PC-9 (cell line): ENCODE measurements at regions not wholly inside any gene's neighbourhood (a gene's known extent, or its start where the extent isn't known, plus 50 kb on each side); places are given as distances from the start of the nearest gene placed in this dataset.
"Not testable (repeated sequence)": the region's sequence is repeated elsewhere in the genome, so short reads cannot be mapped to it uniquely, and the experiment has no call there.

Source experiments
- BruUV-seq: library from RNA; stranded (reverse); fragments of 400-500 nt; replicated peaks from 2 replicates; lab custom pipeline; 2021; lab: Mats Ljungman, UMichigan
- CTCF ChIA-PET: fragments of 300-600 bp; sonication (Branson Sonifier 250); formaldehyde crosslinking; loops from one replicate; lab custom pipeline; 2022; ENCODE audit warnings: antibody characterized with exemption; lab: Charles Lee
- POLR2A ChIA-PET: fragments of 300-600 bp; sonication (Branson Sonifier 250); formaldehyde crosslinking; loops from one replicate; lab custom pipeline; 2022; ENCODE audit warnings: antibody characterized with exemption; ENCODE audit not compliant: unreplicated experiment; lab: Charles Lee
- DNase-seq, 2 experiments: peaks; one replicate each; pipeline versions ENCODE4 v3.0.0 to v3.0.0-alpha.2; 2015 to 2022; ENCODE audit warnings: mixed read lengths in 1 of 2
- H2AFZ ChIP-seq: fragments of 200-600 bp; sonication (generic); 2 replicates; pipeline ENCODE4 v1.8.1; 2017; ENCODE audit warnings: antibody characterized with exemption
- H3F3A ChIP-seq: fragments of 200-600 bp; sonication (generic); 2 replicates; pipeline ENCODE4 v1.8.1; 2017; ENCODE audit warnings: antibody characterized with exemption, mild to moderate bottlenecking, low read depth; ENCODE audit not compliant: insufficient read depth
- H3K27ac ChIP-seq: fragments of 200-600 bp; sonication (generic); 2 replicates; pipeline ENCODE4 v1.6.1; 2016; ENCODE audit warnings: mixed run types
- H3K27me3 ChIP-seq: fragments of 200-600 bp; sonication (generic); 2 replicates; pipeline ENCODE4 v1.6.1; 2016; ENCODE audit warnings: low read depth, mixed run types; ENCODE audit not compliant: insufficient read depth
- H3K36me3 ChIP-seq: fragments of 200-600 bp; sonication (generic); 2 replicates; pipeline ENCODE4 v1.6.1; 2016; ENCODE audit warnings: low read depth, mixed run types
- H3K4me1 ChIP-seq: fragments of 200-600 bp; sonication (generic); replicated peaks from 2 replicates; pipeline ENCODE4 v1.6.1; 2016; ENCODE audit warnings: mixed run types; ENCODE audit not compliant: insufficient read depth
- H3K4me2 ChIP-seq: fragments of 200-600 bp; sonication (generic); 2 replicates; pipeline ENCODE4 v1.6.1; 2017; ENCODE audit warnings: mixed run types
- H3K4me3 ChIP-seq: fragments of 200-600 bp; sonication (generic); 2 replicates; pipeline ENCODE4 v1.6.1; 2016; ENCODE audit warnings: mixed run types
- H3K79me2 ChIP-seq: fragments of 200-600 bp; sonication (generic); 2 replicates; pipeline ENCODE4 v1.6.1; 2017; ENCODE audit warnings: low read depth, mixed run types
- H3K9me2 ChIP-seq: fragments of 200-600 bp; sonication (generic); 2 replicates; pipeline ENCODE4 v1.8.1; 2017; ENCODE audit warnings: mild to moderate bottlenecking; ENCODE audit not compliant: insufficient read depth
- H3K9me3 ChIP-seq: fragments of 200-600 bp; sonication (generic); 2 replicates; pipeline ENCODE4 v1.8.1; 2016; ENCODE audit warnings: low read depth; ENCODE audit not compliant: insufficient read depth
- H4K20me1 ChIP-seq: fragments of 200-600 bp; sonication (generic); 2 replicates; pipeline ENCODE4 v1.8.1; 2017; ENCODE audit not compliant: insufficient read depth
- EZH2 ChIP-seq: fragments of 200-600 bp; sonication (generic); IDR thresholded peaks from 2 replicates; pipeline ENCODE4 v1.8.0; 2017; ENCODE audit warnings: antibody characterized with exemption, low read depth
- intact Hi-C: fragments of 100-400 bp; cut with micrococcal nuclease; formaldehyde crosslinking; loops from one replicate; pipeline ENCODE4 v1.10.0; 2022; ENCODE audit not compliant: unreplicated experiment
- TF ChIP-seq, protein P1 (sequence below): fragments of 200-600 bp; sonication (generic); conservative IDR thresholded peaks from 2 replicates; pipeline ENCODE4 v1.6.1; 2017; ENCODE audit warnings: mixed run types, antibody characterized with exemption, mild to moderate bottlenecking, moderate library complexity

DNA sequence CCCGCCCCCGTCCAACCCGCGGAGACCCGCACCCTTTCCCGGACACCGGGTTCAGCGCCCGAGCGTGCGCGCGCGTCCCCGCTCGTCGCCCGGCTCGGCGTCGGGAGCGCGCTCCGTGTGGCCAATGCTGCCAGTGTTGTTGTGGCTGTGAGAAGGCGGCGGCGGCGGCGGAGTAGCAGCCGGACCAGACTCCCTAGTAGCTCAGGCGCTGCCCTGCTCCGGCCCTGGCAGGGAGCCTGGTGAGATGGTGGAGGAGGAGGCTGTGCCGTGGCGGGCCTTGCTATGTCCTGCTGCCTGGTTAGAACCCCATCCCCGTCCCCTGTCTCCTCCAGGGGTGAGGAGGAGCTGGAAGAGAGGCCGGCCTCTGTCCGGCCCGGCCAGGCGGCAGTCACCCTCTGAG is 553.2 kb downstream of the TUBA3C start:
- intact Hi-C loops: no loop called here
- CTCF ChIA-PET: no interaction called here

DNA sequence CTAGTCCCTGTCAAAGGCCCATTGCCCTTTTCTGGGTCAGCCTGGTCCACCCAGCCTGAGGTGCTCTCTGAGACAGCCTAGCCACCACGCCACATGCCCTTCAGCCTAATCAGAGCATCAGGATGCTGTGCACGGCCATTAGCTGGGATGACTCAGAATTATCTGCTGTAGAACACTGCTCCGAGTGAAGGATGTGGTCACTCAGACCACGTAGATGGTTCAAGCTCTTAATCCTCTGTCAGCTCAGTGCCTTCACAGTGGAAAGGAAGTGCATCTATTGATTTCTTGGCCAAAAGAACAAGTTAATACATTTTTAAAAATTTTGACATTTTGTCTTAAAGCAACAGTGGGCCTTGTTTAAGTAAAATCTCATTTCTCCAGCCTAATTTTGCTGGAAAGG is 557.6 kb downstream of the TUBA3C start:
- H3K79me2 ChIP-seq, intact Hi-C loops, H2AFZ ChIP-seq, CTCF ChIA-PET, H3F3A ChIP-seq, H3K4me3 ChIP-seq, DNase-seq, H3K9me2 ChIP-seq, H3K4me2 ChIP-seq, BruUV-seq, H3K27me3 ChIP-seq, H3K9me3 ChIP-seq, H3K27ac ChIP-seq, H4K20me1 ChIP-seq, H3K4me1 ChIP-seq, H3K36me3 ChIP-seq, POLR2A ChIA-PET: not testable (repeated sequence)

More for the DNA sequence above, 553.2 kb downstream of the TUBA3C start:
- Histone ChIP-seq H3K36me3 (no peaks in the 10 kb centered on the region), H3K4me1 (no peaks in the 10 kb centered on the region), H3K9me2 (no peaks in the 10 kb centered on the region), H2AFZ (no peak overlapping the region), H3K79me2 (no peaks in the 10 kb centered on the region), H4K20me1 (no peaks in the 10 kb centered on the region), H3K27me3 (no peaks in the 10 kb centered on the region), H3F3A (no peaks in the 10 kb centered on the region), H3K4me3 (no peak overlapping the region), H3K4me2 (no peak overlapping the region), H3K27ac (no peak overlapping the region), H3K9me3 (no peaks in the 10 kb centered on the region)
- TF ChIP-seq EZH2: no peak
- TF ChIP-seq, protein P1, sequence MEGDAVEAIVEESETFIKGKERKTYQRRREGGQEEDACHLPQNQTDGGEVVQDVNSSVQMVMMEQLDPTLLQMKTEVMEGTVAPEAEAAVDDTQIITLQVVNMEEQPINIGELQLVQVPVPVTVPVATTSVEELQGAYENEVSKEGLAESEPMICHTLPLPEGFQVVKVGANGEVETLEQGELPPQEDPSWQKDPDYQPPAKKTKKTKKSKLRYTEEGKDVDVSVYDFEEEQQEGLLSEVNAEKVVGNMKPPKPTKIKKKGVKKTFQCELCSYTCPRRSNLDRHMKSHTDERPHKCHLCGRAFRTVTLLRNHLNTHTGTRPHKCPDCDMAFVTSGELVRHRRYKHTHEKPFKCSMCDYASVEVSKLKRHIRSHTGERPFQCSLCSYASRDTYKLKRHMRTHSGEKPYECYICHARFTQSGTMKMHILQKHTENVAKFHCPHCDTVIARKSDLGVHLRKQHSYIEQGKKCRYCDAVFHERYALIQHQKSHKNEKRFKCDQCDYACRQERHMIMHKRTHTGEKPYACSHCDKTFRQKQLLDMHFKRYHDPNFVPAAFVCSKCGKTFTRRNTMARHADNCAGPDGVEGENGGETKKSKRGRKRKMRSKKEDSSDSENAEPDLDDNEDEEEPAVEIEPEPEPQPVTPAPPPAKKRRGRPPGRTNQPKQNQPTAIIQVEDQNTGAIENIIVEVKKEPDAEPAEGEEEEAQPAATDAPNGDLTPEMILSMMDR: no peak
- BruUV-seq: no TSS peak
- DNase-seq: no peak
- POLR2A ChIA-PET: no interaction called here

DNA sequence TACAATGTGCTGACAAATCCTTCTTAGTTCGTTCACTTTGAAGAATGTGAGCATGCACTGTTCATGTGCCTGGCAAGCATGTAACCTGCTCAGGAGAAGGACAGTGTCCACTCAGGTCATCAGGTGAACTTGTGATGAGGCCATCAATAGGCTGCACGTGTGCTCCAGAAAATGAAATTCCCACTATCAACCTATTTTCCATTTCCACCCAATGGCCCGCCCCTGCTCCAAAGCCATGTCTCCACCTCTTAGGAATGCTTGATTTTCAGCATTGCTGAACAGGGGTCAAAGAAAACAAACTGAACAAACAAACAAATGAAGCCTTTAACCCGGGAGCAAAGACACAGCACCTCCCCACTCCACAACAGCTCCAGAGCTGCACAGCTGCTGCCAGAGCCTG is 563.2 kb downstream of the TUBA3C start:
- H2AFZ ChIP-seq, H3K36me3 ChIP-seq, DNase-seq, H3F3A ChIP-seq, POLR2A ChIA-PET, H3K4me2 ChIP-seq, H4K20me1 ChIP-seq, H3K4me3 ChIP-seq, H3K9me3 ChIP-seq, H3K9me2 ChIP-seq, H3K4me1 ChIP-seq, H3K79me2 ChIP-seq, H3K27me3 ChIP-seq, BruUV-seq, intact Hi-C loops, CTCF ChIA-PET, H3K27ac ChIP-seq: not testable (repeated sequence)

DNA sequence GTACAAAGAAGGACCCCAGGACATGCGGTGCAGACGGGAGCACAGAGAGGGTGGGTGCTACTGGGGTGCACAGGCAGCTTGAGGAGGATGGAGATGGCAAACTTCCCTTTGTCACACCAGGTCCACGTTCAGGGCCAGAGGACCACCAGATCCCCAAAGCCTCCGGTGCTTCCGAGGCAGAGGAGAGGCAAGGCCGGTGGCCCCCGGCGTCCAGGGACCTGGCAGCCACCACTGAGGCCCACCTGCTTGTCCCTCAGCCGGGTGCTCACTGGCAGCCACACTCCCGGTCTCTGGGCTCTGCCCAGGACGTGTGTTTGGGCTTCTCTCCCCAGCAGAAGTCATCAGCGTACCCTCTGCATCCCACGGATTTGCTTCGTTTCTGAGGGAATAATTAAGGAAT is 571.1 kb downstream of the TUBA3C start:
- H4K20me1 ChIP-seq, H3K4me3 ChIP-seq, H3K4me2 ChIP-seq, intact Hi-C loops, H3K36me3 ChIP-seq, H3K9me2 ChIP-seq, H2AFZ ChIP-seq, H3K79me2 ChIP-seq, H3F3A ChIP-seq, H3K4me1 ChIP-seq, DNase-seq, POLR2A ChIA-PET, H3K27ac ChIP-seq, H3K9me3 ChIP-seq, H3K27me3 ChIP-seq, BruUV-seq, CTCF ChIA-PET: not testable (repeated sequence)

DNA sequence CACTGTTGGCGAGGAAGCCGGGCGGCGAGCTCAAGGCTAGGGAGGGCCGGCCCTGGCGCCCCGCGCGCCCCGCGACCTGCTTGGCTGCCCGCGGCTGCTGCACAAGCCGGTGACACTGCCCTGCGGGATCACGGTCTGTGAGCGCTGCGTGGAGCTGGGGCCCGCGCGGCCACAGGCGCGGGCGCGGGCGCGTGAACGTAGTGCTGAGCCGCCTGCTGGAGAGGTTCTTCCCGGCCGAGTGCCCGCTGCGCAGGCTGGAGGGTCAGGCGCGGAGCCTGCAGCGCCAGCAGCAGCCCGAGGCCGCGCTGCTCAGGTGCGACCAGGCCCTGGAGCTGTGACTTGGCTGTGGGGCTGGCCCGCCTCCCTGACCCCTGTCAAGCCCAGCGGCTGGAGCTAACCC is 572.3 kb downstream of the TUBA3C start:
- H3K27ac ChIP-seq, H3K4me3 ChIP-seq, BruUV-seq, H3K4me1 ChIP-seq, H3K4me2 ChIP-seq, H4K20me1 ChIP-seq, H3K79me2 ChIP-seq, H3K9me3 ChIP-seq, H3K36me3 ChIP-seq, H2AFZ ChIP-seq, CTCF ChIA-PET, POLR2A ChIA-PET, intact Hi-C loops, DNase-seq, H3K9me2 ChIP-seq, H3K27me3 ChIP-seq, H3F3A ChIP-seq: not testable (repeated sequence)

DNA sequence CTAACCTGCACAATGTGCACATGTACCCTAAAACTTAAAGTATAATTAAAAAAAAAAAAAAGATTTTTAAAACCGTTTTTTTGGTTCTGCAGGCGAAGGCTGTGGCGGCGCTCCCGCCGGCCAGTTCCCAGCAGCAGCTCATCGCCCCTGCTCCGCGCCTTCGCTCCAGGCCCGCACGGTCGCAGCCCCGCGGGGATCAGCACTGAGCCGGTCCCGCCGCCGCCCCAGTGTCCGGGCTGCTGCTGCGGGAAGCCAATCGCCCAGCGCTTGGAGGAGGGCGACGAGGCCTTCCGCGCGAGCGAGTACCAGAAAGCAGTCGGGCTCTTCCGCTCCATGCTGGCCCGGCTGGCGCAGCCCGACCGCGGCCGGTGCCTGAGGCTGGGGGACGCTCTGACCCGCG is 572.8 kb downstream of the TUBA3C start:
- H3K4me2 ChIP-seq, H3K4me3 ChIP-seq, H3K27me3 ChIP-seq, H2AFZ ChIP-seq, H3K79me2 ChIP-seq, intact Hi-C loops, BruUV-seq, H4K20me1 ChIP-seq, H3K27ac ChIP-seq, H3K9me3 ChIP-seq, H3K4me1 ChIP-seq, H3K9me2 ChIP-seq, H3F3A ChIP-seq, DNase-seq, H3K36me3 ChIP-seq, CTCF ChIA-PET, POLR2A ChIA-PET: not testable (repeated sequence)

DNA sequence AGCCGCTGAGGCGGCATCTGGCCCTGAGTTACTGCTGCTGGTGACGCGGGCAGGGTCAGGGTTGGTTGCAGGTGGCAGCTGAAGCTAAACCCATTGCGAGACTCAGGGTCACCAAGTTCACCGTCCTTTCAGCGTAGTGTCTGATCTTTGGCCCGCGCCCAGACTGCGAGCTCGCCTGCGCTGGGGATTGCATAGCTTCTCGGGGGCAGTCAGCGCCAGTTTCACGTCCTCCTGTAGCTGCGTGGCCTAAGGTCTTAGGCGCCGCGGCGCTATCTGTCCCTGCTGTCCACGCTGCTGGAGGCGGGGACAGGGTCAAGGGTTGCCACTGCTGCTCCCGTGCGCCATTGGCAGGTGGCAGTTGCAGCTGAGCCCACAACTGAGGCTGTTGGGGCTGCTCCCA is 581.3 kb downstream of the TUBA3C start:
- H4K20me1 ChIP-seq, H3K9me2 ChIP-seq, H3K9me3 ChIP-seq, H3K27me3 ChIP-seq, DNase-seq, H3K4me3 ChIP-seq, intact Hi-C loops, H3K4me2 ChIP-seq, POLR2A ChIA-PET, H3K79me2 ChIP-seq, H3K27ac ChIP-seq, BruUV-seq, H3K36me3 ChIP-seq, CTCF ChIA-PET, H2AFZ ChIP-seq, H3F3A ChIP-seq, H3K4me1 ChIP-seq: not testable (repeated sequence)
